ENCODE measurements at regions not wholly inside any gene's neighbourhood (a gene's known extent, or its start where the extent isn't known, plus 50 kb on each side); places are given as distances from the start of the nearest gene placed in this dataset.

- TF ChIP-seq CTCF (IDR thresholded peaks at IDR 0.05) (no peak), POLR2A (IDR thresholded peaks at IDR 0.05) (no peak), POLR2AphosphoS5 (IDR thresholded peaks at IDR 0.05) (no peak)
These were observed 71.0 kb upstream of the SIRPA start for GRCh38 chr20:1824181-1824580.

Data from prostate gland (tissue), 2 donors.